NB4 (cell line): ENCODE measurements at regions not wholly inside any gene's neighbourhood (a gene's known extent, or its start where the extent isn't known, plus 50 kb on each side); places are given as distances from the start of the nearest gene placed in this dataset.

ENCODE experiments used
- POLR2A ChIP-seq: IDR thresholded peaks from 2 replicates; pipeline ENCODE4 v1.6.1; 2011; ENCODE audit warnings: mild to moderate bottlenecking; ENCODE audit not compliant: insufficient read length; ENCODE audit errors: extremely low read depth
- TF ChIP-seq, protein P1 (sequence below): IDR thresholded peaks from 2 replicates; pipeline ENCODE4 v1.6.1; 2011; ENCODE audit warnings: low read depth, low read length
- TF ChIP-seq, protein P2 (sequence below): IDR thresholded peaks from one replicate; pipeline ENCODE4 v1.5.1; 2012; ENCODE audit warnings: low read depth, low read length

DNA sequence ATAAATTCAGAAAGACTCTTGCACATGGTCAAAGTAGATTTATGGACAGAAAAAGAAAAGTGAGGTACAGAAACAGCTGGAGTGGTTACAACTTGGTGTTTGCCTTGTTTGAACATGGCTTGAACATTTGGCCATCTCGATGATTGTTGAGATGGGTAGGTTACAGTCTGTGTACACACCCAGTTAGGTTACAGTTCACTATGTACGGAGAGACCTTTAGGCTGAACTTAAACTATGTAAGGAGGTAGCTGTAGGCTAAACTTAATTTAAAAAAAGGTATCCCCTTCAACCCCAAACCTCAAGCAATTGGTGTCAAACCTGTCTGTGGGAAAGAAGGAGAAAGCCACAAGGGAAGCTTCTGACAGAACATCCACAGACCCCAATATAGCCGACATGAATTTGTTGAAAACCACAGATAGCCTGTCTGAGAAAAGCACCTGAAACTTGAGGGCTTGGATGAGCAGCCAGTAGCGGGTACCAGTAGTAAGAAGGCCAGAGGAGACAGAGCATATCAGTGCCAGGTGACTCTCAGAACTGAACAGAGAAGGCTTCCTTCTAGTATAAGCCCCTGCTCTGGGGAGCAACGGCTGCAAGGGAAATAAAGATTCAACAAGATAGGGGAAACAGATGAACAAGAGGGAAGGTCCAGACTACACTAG, 247.9 kb upstream of the GALNTL6 start:
- TF ChIP-seq, protein P1, sequence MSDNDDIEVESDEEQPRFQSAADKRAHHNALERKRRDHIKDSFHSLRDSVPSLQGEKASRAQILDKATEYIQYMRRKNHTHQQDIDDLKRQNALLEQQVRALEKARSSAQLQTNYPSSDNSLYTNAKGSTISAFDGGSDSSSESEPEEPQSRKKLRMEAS = no peak
- TF ChIP-seq, protein P2, sequence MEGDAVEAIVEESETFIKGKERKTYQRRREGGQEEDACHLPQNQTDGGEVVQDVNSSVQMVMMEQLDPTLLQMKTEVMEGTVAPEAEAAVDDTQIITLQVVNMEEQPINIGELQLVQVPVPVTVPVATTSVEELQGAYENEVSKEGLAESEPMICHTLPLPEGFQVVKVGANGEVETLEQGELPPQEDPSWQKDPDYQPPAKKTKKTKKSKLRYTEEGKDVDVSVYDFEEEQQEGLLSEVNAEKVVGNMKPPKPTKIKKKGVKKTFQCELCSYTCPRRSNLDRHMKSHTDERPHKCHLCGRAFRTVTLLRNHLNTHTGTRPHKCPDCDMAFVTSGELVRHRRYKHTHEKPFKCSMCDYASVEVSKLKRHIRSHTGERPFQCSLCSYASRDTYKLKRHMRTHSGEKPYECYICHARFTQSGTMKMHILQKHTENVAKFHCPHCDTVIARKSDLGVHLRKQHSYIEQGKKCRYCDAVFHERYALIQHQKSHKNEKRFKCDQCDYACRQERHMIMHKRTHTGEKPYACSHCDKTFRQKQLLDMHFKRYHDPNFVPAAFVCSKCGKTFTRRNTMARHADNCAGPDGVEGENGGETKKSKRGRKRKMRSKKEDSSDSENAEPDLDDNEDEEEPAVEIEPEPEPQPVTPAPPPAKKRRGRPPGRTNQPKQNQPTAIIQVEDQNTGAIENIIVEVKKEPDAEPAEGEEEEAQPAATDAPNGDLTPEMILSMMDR = no peak
- TF ChIP-seq POLR2A = no peak
